Heart left ventricle (tissue), 16 donors: ENCODE measurements at regions not wholly inside any gene's neighbourhood (a gene's known extent, or its start where the extent isn't known, plus 50 kb on each side); places are given as distances from the start of the nearest gene placed in this dataset.

Experiments
- ATAC-seq, 4 donors: fragments of 200-7000 bp; cut with Tn5 transposase; one replicate each; pipeline ENCODE4 v1.9.1; 2020 to 2022; ENCODE audit warnings: moderate library complexity in 4 of 4, mild to moderate bottlenecking in 3 of 4, moderate number of reproducible peaks in 1 of 4
- DNase-seq, 5 donors: peaks; one replicate each; pipeline ENCODE4 v3.0.0-alpha.2; 2020
- H3K27ac ChIP-seq, 12 donors: fragments of 200-600 bp; sonication (generic) in 4 of 12; one replicate each; pipeline versions ENCODE4 v1.5.0 to v1.8.0; 2016 to 2022; ENCODE audit warnings: mild to moderate bottlenecking in 2 of 12
- H3K27me3 ChIP-seq, 9 donors: fragments of 200-600 bp; sonication (generic) in 2 of 9; one replicate each; pipeline versions ENCODE4 v1.5.1 to v1.8.0; 2016 to 2022; ENCODE audit warnings: mild to moderate bottlenecking in 3 of 9
- H3K36me3 ChIP-seq, 9 donors: fragments of 200-600 bp; sonication (generic) in 2 of 9; one replicate each; pipeline versions ENCODE4 v1.5.0 to v1.8.0; 2018 to 2022; ENCODE audit warnings: mild to moderate bottlenecking in 2 of 9
- H3K4me1 ChIP-seq, 12 donors: fragments of 200-600 bp; sonication (generic) in 4 of 12; one replicate each; pipeline versions ENCODE4 v1.5.0 to v1.8.0; 2016 to 2022; ENCODE audit warnings: mild to moderate bottlenecking in 3 of 12
- H3K4me3 ChIP-seq, 12 donors: fragments of 200-600 bp; sonication (generic) in 4 of 12; one replicate each; pipeline versions ENCODE4 v1.5.0 to v1.8.0; 2017 to 2022; ENCODE audit warnings: mild to moderate bottlenecking in 9 of 12, moderate library complexity in 4 of 12
- H3K9me3 ChIP-seq, 12 donors: fragments of 200-600 bp; sonication (generic) in 4 of 12; one replicate each; pipeline versions ENCODE4 v1.5.0 to v1.8.0; 2016 to 2022; ENCODE audit warnings: mild to moderate bottlenecking in 1 of 12
- POLR2A ChIP-seq, 2 donors: fragments of 450-650 bp; IDR thresholded peaks; one replicate each; pipeline ENCODE4 v1.6.1; 2017; ENCODE audit warnings: antibody characterized with exemption in 2 of 2, mild to moderate bottlenecking in 2 of 2, moderate library complexity in 2 of 2
- WGBS, 4 donors: extraction: QIAGEN DNeasy Blood & Tissue Kit in 2 of 4; methylation state at CpG; one replicate each; pipeline versions ENCODE4 v1.1.5 to v1.1.7; 2013 to 2018; 5-methylcytosine and 5-hydroxymethylcytosine counted together
- intact Hi-C, 10 donors: fragments of 100-400 bp; cut with DNase I; formaldehyde crosslinking; loops; one replicate each; pipeline versions ENCODE4 v1.11.1 to v1.14.2; 2022
- TF ChIP-seq, protein P1 (sequence below), 12 donors: fragments of 200-600 bp; sonication (generic) in 4 of 12; IDR thresholded peaks; one replicate each; pipeline versions ENCODE4 v1.5.0 to v1.8.0; 2018 to 2022; ENCODE audit warnings: antibody characterized with exemption in 12 of 12, mild to moderate bottlenecking in 5 of 12
- donor health status: ischemic (EF 13 %, LVEDD 7.1; RV severe dilation, severe dysfunction).
- donor health status: healthy with polysubstance abuse.
- donor health status: DM: no; HTN: yes; CAD: no.
- donor health status: DM: no; HTN: no; CAD: no.
- donor health status: ischemic (EF 25% LVEDD 6.9; RV normal size, moderate dysfunction).
- donor health status: ischemic (EF 25% LVEDD 5.7; RV mildly dilated, moderate dysfunction).
- donor health status: healthy.
- donor health status: DM: yes; HTN: yes; CAD: no.
- donor health status: ischemic (EF 35%, LVEDD 5.7; RV mildly dilated, moderate dysfunction).
- donor health status: nonischemic (EF 11% LVEDD 7.7; RV severe dilation, severe dysfunction).
- donor health status: DM: yes; HTN: yes; CAD: no.
- donor health status: PGD.
- donor health status: ischemic (EF 29% LVEDD 5.4; RV normal size, mild dysfunction).
- donor health status: nonischemic (EF 23%, LVEDD 6.1; RV moderate dilation, normal function).

GRCh38 chr2:163306647-163307046 is 429.2 kb downstream of the FIGN start:
- peaks cover 0 to 6% (median 0%) of the 10 kb centered on the region in 12 donors for H3K9me3 ChIP-seq
- no peak for TF ChIP-seq POLR2A (IDR thresholded peaks at IDR 0.05)
- TF ChIP-seq, protein P1, sequence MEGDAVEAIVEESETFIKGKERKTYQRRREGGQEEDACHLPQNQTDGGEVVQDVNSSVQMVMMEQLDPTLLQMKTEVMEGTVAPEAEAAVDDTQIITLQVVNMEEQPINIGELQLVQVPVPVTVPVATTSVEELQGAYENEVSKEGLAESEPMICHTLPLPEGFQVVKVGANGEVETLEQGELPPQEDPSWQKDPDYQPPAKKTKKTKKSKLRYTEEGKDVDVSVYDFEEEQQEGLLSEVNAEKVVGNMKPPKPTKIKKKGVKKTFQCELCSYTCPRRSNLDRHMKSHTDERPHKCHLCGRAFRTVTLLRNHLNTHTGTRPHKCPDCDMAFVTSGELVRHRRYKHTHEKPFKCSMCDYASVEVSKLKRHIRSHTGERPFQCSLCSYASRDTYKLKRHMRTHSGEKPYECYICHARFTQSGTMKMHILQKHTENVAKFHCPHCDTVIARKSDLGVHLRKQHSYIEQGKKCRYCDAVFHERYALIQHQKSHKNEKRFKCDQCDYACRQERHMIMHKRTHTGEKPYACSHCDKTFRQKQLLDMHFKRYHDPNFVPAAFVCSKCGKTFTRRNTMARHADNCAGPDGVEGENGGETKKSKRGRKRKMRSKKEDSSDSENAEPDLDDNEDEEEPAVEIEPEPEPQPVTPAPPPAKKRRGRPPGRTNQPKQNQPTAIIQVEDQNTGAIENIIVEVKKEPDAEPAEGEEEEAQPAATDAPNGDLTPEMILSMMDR (IDR thresholded peaks at IDR 0.05): no peak
- intact Hi-C loops: no loop called here
- H3K27me3 ChIP-seq: no peaks in the 10 kb centered on the region
- no peak overlapping the region for H3K4me3 ChIP-seq
- no peaks in the 10 kb centered on the region for H3K36me3 ChIP-seq
- WGBS, 4 donors: 82 to 89% (median 86%) methylated on average over 4 of the region's 4 CpGs
- H3K27ac ChIP-seq: no peak overlapping the region
- no peak for DNase-seq
- no peak for ATAC-seq
- H3K4me1 ChIP-seq: no peaks in the 10 kb centered on the region

GRCh38 chr2:163302141-163302540 is 433.7 kb downstream of the FIGN start:
- 88 to 96% (median 93%) methylated on average over 1 of the region's 1 CpG for WGBS, 4 donors
- TF ChIP-seq, protein P1 (IDR thresholded peaks at IDR 0.05): no peak
- TF ChIP-seq POLR2A (IDR thresholded peaks at IDR 0.05): no peak
- no peak overlapping the region for H3K27ac ChIP-seq

DNA sequence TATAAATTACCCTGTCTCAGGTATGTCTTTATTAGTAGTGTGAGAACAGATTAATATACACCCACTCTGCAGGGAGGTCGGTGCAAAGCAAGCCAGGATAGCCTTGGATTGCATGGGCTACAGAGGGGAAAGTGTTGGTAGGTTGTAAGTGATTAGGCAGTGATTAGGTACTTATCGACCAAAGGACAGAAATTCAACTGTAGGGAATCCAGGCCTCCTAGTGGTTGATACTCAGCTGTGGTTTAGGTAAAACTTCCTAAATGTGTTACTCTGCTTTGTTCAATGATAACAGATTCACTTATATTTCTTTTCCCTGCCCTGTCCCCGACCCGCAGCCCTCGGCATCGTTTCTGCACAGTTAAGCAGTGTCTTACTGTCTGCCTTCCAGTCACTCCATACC is 444.0 kb downstream of the FIGN start:
- intact Hi-C loops: no loop called here
- WGBS, 4 donors: 82 to 88% (median 85%) methylated on average over 6 of the region's 6 CpGs
- Histone ChIP-seq H3K27me3 (no peaks in the 10 kb centered on the region), H3K4me1 (no peaks in the 10 kb centered on the region), H3K4me3 (no peak overlapping the region), H3K27ac (no peak overlapping the region), H3K36me3 (no peaks in the 10 kb centered on the region), H3K9me3 (no peaks in the 10 kb centered on the region)
- TF ChIP-seq, protein P1 (IDR thresholded peaks at IDR 0.05): no peak
- ATAC-seq (no peak), DNase-seq (no peak)

More at GRCh38 chr2:163302141-163302540, 433.7 kb downstream of the FIGN start:
- DNase-seq: no peak
- Histone ChIP-seq H3K4me1 (no peaks in the 10 kb centered on the region), H3K36me3 (no peaks in the 10 kb centered on the region), H3K9me3 (peaks cover 0 to 6% (median 0%) of the 10 kb centered on the region in 12 donors), H3K27me3 (no peaks in the 10 kb centered on the region), H3K4me3 (no peak overlapping the region)
- intact Hi-C loops: no loop called here
- no peak for ATAC-seq

GRCh38 chr2:163281717-163282116 is 443.1 kb upstream of the KCNH7 start:
- no peak overlapping the region for H3K4me3 ChIP-seq
- no peak for ATAC-seq

More at GRCh38 chr2:163281717-163282116, 443.1 kb upstream of the KCNH7 start:
- H3K36me3 ChIP-seq: no peaks in the 10 kb centered on the region
- no peak for TF ChIP-seq POLR2A (IDR thresholded peaks at IDR 0.05)
- TF ChIP-seq, protein P1 (IDR thresholded peaks at IDR 0.05): no peak
- H3K4me1 ChIP-seq: no peaks in the 10 kb centered on the region
- peaks cover 0 to 11% (median 0%) of the 10 kb centered on the region in 12 donors for H3K9me3 ChIP-seq
- DNase-seq: no peak
- H3K27me3 ChIP-seq: no peaks in the 10 kb centered on the region
- H3K27ac ChIP-seq: no peak overlapping the region
- intact Hi-C loops: no loop called here
- 70 to 90% (median 79%) methylated on average over 2 of the region's 2 CpGs for WGBS, 4 donors
